ENCODE measurements at regions not wholly inside any gene's neighbourhood (a gene's known extent, or its start where the extent isn't known, plus 50 kb on each side); places are given as distances from the start of the nearest gene placed in this dataset.

GRCh38 chr9:36738318-36738976, 165.8 kb downstream of the MELK start:
- TF ChIP-seq CTCF (IDR thresholded peaks at IDR 0.05; ENCODE audit: low read depth, low read length), result no peak
- no peak overlapping the region for H3K4me3 ChIP-seq (replicated peaks in 1 of 2; ENCODE audit: low read depth in 2 of 2, low read length in 2 of 2)
- peak; percentile 38 to 76 for DNase-seq (ENCODE audit: low read depth in 2 of 2)

- TF ChIP-seq CTCF (IDR thresholded peaks at IDR 0.05; ENCODE audit: low read depth, low read length), result no peak
- peak in 1 of 2 donors; percentile 6 for DNase-seq (ENCODE audit: low read depth in 2 of 2)
- H3K4me3 ChIP-seq (replicated peaks in 1 of 2; ENCODE audit: low read depth in 2 of 2, low read length in 2 of 2), result no peak overlapping the region
Measured at GRCh38 chr9:36739373-36740116, 166.8 kb downstream of the MELK start.

- DNase-seq (ENCODE audit: low read depth in 2 of 2), result no peak
- no peak for TF ChIP-seq CTCF (IDR thresholded peaks at IDR 0.05; ENCODE audit: low read depth, low read length)
- H3K4me3 ChIP-seq (replicated peaks in 1 of 2; ENCODE audit: low read depth in 2 of 2, low read length in 2 of 2), result no peak overlapping the region
Measured at GRCh38 chr9:36742264-36742663, 169.6 kb downstream of the MELK start.

DNA sequence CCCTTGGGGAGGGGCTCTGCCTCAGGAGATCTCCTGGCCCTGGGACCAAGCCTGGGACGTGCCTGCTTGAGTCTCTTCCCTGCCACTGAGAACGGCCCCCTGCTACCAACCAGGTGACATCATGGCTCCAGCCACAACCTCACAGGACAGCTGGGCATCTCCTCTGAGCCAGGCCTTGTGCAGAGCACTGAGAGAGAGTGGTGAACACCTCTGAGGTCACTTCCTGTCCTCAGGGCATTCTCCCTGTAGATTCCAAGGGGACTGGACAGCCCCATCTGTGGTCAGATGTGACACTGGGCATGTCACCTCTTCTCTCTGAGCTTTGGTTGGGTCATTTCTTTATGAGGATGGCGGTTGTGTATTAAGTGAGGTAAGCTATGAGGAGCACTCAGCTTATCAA, 172.0 kb downstream of the MELK start:
- TF ChIP-seq CTCF (IDR thresholded peaks at IDR 0.05; ENCODE audit: low read depth, low read length), result no peak
- no peak for DNase-seq (ENCODE audit: low read depth in 2 of 2)

GRCh38 chr9:36745977-36746376, 173.3 kb downstream of the MELK start:
- no peak for TF ChIP-seq CTCF (IDR thresholded peaks at IDR 0.05; ENCODE audit: low read depth, low read length)
- no peak for DNase-seq (ENCODE audit: low read depth in 2 of 2)
- H3K4me3 ChIP-seq (replicated peaks in 1 of 2; ENCODE audit: low read depth in 2 of 2, low read length in 2 of 2), result no peak overlapping the region

More for the DNA sequence above, 172.0 kb downstream of the MELK start:
- H3K4me3 ChIP-seq (replicated peaks in 1 of 2; ENCODE audit: low read depth in 2 of 2, low read length in 2 of 2), result no peak overlapping the region

- DNase-seq (ENCODE audit: low read depth in 2 of 2), result no peak
- no peak for TF ChIP-seq CTCF (IDR thresholded peaks at IDR 0.05; ENCODE audit: low read depth, low read length)
- H3K4me3 ChIP-seq (replicated peaks in 1 of 2; ENCODE audit: low read depth in 2 of 2, low read length in 2 of 2), result no peak overlapping the region
Measured at GRCh38 chr9:36746415-36746814, 173.7 kb downstream of the MELK start.

Measured in cardiac fibroblast (primary cell).